DMS153 (cell line): ENCODE measurements at regions not wholly inside any gene's neighbourhood (a gene's known extent, or its start where the extent isn't known, plus 50 kb on each side); places are given as distances from the start of the nearest gene placed in this dataset.

Experiments used
- DNase-seq: peaks from one replicate; lab custom pipeline; 2025; lab: John Stamatoyannopoulos, UW

DNA sequence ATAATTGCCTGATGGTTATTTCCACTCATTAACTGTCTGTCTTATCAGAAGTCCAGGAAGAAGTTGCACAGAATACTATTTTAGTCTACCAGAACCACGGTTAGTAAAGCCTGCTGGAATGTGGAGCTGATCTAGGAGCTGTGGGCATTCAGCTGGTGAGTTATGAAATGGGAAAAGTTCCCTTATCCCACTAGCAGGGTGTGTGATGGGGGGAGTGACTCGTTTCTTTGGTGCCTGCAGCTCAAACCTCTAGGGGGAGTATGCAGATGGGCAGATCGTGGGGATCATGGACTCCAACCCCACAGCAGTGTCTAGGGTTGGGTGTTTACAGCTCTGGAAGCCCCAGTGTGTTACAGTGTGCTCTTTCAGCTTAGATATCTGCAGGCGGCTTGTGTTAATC is 305.7 kb upstream of the BOD1L1 start:
- DNase-seq = no peak

DNA sequence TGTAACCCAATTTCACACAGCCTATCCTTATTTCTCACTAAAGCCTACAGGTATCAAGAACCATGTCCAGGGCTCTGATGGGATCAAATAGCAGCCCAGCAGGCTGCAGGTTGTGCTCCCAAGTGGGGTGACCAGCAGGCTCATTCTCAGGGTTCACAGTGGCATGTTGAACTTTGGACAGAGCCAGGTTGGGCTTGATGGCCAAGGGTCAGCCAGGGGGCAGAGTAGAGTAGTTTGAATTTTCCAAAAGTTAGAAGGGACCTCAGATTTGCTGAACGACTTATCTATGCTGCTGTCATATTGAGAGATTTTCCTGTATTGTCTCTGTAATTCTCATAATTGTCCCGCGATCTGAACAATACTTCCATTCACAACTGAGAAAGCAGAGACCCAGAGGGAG is 310.8 kb upstream of the BOD1L1 start:
- DNase-seq = no peak

DNA sequence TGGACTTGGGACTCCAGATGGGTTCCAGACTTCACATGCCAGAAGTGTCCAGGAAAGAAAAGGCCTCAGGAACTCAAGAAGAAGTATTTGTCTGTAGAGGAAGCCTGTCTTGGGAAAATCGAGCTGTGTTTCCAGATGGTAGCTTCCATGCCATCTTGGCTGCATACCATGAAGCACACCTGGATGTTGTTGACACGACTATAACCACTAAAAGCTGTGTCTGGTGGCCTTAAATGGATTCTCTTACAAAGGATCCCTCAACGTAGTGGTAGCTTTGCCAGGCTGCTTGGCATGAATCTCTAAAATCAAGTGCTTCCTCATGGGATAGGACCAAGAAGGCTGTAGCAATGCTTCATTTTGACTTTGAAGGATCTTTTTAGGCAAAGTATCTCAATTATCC is 313.4 kb upstream of the BOD1L1 start:
- no peak for DNase-seq

DNA sequence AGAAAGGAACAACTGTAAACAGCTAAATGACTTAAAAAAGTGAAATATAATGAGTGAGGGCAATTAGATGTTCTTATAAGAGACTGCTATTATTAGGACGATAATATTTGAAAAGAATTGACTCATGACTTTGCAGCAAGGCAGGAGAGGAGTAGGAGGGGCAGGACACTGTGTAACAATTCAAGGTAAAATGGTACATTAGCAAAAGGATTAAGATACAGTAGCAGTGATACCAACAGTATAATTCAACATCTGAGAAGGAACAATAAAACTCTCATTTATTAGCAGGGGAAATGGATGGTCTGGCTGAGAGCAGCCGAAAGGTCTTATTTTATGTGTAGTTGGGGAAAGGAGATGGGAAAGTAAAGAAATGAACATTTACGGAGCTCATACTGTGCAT is 315.5 kb upstream of the BOD1L1 start:
- no peak for DNase-seq

DNA sequence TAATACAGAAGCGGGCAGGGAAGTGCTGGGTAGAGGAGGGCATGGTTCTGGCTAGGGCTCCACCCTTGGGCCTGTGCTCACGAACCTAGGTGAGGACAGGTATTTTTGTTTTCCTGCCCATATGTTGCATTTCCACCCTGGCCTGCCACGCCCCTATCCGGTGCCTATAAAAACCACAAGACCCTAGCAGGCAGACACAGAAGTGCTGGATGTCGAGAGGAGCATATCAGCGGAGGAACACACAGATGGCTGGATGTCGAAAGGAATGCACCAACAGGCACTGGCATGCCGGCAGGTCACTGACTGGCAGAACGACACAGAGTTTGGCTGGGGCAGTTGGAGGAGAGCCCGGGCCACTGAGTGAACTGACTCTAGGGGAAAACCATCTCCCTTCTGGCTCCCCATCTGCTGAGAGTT is 316.6 kb upstream of the BOD1L1 start:
- DNase-seq = no peak

DNA sequence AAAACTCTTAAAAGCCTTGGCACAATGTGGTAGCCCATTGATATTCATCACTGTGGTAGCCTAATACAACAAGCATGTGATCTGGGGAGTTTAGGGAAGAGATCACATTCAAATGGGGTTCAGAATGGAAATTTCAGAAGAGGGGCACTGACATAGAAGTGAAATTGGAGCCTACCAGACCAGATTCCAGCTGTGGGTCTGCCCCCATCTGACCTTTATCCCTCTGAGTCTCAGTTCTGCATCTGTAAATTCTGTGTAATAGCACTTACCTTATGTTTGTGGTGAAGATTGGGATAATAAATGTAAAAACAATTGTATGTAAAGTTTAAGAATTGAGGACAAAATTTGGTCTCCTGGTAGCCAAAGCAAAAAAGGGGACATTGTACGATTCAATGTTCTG is 320.4 kb upstream of the BOD1L1 start:
- DNase-seq = no peak

DNA sequence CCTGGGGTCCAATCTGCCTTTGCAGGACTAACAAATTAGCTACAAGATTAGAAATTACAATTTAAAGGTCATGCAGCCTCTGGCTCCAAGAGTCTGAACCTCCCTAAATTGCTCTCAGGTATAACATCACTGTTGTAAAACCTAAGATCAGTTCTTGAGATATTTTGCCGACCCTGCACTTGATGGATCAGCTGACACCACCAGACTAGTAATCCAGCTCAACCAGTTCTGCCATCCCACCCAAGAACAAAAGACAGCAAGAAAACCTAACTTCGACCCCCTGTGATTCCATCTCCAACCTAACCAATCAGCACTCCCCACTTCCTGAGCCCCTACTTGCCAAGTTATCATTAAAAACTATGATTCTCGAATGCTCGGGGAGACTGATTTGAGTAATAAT is 323.0 kb upstream of the BOD1L1 start:
- DNase-seq = no peak

DNA sequence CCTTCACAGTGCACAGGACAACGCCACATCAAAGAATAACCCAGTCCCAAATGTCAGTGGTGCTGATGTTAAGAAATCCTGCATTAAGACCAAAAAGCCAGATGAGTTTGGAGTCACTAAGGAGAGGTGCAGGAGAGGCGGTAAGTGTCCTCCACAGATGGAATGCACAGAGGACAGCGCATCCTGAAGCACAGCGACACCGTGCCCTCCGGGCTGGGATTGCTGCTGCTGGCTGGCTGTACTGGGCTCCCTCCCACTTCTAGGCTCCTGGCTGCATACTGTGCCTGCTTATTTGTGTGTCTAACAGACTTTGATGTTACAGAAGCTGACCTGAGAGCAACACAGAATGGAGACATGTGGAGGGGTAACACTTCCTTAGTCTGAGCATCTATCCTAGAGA is 325.6 kb upstream of the BOD1L1 start:
- DNase-seq = no peak

DNA sequence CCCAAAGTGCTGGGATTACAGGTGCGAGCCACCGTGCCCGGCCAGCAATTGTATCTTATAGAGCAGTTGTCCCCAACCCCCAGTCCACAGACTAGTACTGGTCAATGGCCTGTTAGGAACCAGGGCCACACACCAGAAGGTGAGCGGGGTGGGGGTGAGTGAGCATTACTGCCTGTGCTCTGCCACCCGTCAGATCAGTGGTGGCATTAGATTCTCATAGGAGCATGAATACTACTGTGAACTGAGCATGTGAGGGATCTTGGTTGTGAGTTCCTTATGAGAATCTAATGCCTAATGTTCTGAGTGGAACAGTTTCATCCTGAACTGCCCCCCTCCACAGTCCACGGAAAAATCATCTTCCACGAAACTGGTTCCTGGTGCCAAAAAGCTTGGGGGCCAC is 328.0 kb upstream of the BOD1L1 start:
- no peak for DNase-seq

DNA sequence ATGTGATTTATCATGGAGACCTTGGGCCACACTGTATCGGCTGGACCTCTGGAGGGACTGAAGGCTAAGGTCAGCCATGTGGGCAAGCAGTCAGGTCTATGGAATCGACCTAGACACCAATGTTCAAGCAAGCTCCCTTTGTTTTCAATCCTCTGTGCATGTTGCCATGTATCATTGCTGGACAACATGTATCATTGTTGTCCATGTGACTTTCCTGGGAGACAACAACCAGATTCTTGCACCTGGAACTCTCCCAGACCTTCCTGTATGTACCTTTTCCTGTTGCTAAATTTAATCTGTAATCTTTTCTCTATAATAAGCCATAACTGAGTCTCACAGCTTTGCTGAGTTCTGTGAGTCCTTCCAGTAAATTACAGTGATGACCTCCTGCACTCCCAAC is 329.4 kb upstream of the BOD1L1 start:
- DNase-seq = no peak

DNA sequence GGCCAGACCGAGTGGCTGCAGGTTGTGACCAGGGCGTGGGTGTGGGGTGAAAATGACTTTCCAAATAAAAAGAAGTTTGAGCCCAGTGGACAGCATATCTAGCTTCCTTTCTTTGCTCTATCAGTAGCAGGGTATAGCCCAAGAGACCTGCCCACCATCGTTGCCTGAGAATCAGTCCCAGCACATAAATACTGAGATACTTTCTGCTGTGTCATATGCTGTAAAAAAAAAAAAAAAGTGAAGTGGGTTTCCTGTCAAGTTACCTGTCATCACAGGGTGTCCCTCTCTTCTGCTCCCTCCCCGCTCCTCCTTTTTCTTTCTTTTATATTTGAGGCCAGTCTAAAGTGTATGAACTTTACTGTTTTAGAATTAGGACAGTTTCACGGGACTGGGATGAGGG is 330.3 kb upstream of the BOD1L1 start:
- no peak for DNase-seq

DNA sequence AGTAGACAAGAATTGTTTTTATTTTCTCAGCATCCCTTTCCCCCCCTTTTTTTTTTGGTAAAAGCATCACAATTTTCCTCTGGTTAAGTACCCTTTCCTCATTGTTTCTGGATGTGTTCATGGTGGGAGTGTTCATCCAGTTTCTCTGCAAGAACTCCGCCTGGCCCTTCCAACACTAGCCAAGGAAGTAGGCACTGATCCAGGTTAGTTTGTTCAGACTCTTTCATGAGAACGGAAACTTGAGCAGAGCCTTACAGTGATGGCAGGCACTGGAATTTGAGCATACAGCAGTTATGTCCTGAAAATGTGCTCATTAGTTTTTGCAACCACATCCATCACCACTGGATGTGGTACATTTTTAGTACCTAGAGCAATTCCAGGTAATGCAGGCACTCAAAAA is 336.1 kb upstream of the BOD1L1 start:
- DNase-seq = no peak

DNA sequence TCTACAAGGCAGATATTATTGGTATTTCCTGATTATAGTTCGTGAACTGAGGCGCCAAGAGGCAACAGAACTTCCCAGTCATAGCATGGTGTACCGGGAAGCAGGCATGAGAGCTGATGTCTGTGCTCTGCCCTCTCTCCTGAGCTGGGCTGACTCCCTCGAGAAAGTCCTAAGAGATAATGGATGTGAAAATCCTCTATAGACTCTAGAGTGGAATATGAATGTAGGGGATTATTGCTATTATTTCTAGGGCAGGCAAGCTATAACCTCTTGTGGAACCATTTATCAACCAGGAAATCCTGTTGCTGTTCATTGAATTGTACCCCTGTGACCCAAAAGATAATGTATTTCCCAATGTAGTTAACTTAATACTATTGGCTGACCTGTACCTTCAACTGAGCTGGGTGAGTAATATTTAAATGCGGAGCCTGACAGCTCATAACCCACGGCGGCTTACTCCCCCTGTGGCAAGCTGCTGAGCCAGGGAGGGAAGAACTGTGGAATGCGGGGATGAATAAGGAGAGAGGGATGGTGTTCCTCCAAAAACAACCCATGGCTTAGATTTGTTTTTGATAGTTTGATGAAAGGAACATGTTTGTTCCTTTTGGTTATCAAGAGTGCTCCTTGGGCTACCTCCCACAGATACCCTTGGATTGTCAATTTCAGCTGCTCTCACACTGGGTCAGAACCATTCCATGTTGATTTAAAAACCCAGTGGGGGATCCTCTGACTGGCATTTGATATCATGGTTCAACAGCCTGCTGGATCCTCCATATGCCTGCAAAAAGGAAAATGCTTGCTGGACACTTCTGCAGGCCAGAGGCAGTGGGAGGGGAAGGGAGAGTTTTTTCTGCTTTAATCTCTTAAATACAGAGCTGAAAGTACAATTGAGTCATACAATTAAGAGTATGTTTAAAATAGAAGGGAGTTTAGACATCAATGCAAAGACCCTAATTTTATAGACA is 339.0 kb upstream of the BOD1L1 start:
- DNase-seq = no peak

DNA sequence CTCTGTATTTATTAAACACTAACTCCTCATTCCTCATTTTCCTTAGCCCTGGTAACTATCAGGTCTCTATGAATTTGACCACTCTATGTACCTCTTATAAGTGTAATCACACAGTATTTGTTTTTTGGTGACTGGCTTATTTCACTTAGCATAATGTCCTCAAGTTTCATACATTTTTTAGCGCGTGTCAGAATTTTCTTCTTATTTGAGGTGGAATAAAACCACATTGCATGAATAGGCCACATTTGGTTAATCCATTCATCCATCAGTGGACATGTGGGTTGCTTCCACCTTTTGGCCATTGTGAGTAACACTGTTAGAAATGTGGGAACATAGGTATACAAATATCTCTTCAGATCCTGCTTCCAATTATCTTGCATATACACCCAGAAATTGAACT is 341.2 kb upstream of the BOD1L1 start:
- DNase-seq = no peak

DNA sequence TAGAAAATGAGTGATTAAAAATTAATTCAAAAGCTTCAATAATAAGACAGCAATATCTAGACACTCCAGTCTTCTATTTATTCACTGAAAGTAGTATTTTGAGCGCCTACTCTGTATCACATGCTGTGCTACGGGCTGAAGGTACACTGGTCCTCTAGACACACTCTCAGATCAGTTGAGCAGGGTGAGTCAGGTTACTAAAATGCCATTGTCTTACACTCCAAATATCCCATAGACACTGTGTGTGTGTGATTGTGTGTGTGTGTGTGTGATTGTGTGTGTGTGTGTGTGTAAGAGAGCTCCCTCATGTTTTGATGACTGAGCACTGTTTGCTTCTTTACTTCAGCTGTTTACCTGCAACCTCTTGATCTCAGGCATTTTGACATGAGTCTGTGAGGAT is 342.8 kb upstream of the BOD1L1 start:
- no peak for DNase-seq

DNA sequence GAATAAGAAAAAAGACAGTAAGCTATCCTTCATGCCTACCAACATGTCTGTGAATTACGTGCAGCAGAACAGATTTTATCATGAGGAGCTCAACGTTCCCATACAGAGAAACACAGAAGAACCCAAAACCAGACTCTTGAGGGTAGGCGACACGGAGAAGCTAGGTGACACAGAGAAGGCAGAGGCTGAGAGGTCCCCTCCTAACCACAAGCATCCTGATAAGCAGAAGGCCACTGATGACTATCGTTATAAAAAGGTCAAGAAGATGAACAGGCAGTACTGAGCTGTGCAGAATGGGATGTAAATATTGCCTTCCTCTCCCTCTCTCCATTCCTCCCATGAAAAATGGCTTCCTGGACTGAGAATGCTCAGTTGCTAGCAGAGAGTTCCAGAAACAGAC is 350.2 kb upstream of the BOD1L1 start:
- no peak for DNase-seq

DNA sequence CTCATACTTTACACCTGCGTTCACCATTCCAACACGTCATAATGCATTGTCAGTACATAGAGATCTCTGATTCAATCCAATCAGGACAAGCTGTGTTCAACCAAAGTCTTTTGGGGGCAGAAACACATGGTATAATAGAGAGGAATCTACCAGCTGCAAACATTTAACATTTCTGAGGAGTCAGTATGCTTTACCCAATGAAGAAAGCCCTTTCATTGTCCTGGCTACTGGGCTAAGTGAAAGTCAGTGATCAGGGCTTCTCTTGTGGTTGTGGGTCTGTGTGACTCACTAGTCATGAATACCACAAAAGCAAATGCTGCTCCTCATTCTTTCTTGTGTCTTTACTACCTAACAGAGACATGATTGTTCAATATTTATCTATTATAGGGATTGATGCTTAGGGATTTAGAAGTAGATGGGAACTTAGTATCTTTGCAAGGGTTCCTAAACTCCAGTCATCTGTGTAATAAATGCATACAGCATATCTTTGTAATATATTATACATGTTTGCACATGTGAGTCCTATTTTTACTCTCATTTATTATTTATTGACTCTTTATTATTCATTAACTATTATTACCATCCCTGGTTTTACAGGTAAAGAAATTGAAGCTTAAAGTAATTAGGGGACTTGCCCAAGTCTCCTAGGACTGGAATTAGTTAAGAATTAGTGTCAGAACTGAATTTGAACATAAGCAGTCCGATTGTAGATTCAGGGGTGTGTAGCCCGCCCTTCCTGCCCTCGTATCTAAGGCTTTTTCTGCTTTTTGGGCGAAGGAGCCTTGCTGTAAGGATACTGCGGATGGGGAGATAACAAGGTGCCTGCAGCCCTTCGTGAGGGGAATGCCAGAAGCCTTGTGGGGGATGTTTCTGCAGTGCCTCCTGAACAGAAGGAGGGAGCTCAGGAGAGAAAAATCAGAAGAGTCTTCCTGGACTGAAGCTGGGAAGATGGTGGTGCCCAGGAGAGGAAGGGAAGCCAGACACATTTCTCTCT is 353.1 kb upstream of the BOD1L1 start:
- DNase-seq = no peak

DNA sequence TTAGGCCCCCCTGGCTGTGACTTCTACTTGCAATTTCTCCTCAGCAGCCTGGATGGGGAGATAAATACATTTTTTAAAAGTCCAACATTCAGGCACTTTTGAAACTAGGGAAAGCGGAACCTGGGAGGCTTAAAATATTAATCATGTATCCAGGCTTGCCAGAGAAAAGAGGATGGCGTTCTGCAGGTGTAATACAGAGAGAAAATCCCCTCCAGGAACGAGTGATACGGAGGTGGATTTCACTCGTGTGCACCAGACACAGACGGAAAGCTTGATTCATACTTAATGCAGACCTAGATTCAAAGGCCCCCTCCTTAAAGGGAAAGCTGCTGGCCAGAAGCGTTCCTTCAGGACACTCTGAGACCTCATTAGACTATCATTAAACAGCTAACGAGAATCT is 354.0 kb upstream of the BOD1L1 start:
- DNase-seq = no peak

DNA sequence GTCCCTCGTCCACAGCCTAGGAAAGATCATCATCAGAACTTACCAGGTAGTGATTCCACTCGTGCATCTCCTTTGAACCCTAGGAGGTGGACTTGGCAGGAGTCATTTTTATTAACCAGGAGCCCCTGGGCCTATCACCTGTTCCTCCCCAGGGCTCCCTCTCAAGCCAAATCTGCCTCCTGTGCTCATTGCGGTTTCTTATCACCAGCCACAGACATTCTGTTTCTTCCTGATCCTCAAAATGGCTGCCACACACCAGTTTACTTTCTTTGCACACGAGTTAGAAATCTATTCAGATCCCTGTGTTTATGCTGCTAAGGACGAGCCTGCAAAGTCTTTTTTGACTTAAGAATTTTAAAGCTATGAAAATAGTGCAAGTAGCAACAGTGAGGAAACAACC is 354.5 kb upstream of the BOD1L1 start:
- no peak for DNase-seq

DNA sequence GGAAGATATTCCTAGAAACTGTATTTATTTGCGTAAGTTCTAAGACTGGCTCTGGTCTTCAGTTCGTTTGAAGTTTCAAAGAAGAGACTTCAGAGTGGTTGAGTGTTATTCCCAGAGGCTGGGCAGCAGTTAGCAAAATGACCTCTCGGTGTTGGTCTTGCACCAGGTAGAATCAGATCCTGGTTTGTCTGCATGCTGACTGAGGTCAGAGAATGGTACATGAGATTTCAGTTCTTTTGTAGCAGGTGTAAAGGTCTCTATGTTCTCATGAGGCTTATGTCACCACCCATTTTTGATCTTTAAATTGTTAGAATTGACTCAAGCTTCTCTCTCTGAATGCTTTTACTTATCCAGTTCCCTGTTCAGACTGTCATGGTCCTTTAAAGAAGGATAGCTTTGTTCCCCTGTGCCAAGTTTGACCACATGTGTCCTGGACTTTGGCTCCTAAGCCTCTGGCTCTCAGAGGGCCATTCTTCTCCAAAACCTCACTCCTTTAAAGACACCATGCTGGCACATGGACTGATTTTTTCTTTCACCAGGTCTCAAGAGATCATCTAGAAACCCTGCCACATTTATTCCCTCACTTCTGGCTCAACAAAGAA is 355.8 kb upstream of the BOD1L1 start:
- DNase-seq = no peak

DNA sequence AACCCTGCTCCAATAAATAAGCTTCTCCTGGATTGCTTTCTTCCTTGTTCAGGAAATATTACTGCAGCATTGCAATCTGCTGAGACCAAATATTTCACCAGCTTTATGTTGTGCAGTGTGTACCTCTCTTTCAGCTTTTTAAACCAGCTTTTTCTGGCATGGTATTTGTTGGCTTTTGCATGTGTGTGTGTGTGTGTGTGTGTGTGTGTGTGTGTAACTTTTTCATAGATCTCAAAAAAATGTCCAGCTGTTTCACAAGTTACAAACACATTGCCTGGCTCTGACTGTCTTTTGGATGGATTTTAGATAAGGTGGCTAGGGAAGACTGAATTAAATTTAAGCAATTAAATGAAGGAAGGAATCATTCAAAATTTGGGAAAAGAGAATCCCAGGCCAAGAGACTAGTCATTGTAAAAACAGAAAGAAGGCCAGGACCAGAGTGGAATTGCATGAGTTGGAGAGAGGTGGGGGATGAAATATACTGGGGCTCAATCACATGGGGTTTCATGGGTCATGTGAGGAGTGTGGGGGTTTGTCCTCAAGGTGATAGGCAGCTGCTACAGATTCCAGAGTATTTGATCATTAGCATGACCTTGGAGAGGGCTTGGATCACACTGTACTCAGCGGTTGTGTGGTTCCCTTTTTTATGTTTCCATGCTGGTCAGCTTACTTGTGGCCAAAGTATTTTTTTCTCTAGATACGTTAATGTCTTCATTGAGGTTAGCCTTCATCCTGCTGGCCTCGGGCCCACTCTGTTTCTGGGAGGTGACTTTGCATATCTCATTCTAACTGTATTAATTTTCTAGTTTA is 357.7 kb upstream of the BOD1L1 start:
- no peak for DNase-seq

DNA sequence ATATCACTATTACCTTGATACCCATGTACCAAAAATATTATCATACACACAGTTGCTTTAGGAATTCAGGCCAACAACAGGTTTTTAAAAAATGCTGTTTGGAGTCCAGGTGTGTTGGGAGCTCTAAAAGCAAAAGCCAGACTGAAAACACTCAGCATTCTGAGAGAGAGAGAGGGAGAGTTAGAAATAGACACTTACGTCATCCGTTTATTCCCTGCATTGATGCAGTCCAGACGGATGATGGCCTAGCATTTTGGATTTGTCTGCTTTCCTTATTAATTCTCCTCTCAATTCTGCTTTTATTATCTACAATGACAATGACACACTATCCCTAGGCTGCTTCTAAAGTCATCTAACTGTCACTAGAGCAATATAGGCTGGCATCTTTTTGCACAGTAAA is 358.3 kb upstream of the BOD1L1 start:
- no peak for DNase-seq
